ENCODE measurements at regions not wholly inside any gene's neighbourhood (a gene's known extent, or its start where the extent isn't known, plus 50 kb on each side); places are given as distances from the start of the nearest gene placed in this dataset.

- Histone ChIP-seq H3K9me2 (no peaks in the 10 kb centered on the region), H3K36me3 (replicated peaks in 1 of 2; ENCODE audit: control insufficient read depth in 1 of 2, insufficient read depth in 2 of 2, low read length in 1 of 2) (no peaks in the 10 kb centered on the region), H3K4me1 (ENCODE audit: control insufficient read depth in 1 of 2, insufficient read depth in 2 of 2, low read depth in 1 of 2, low read length in 1 of 2) (peaks cover 0 to 2% of the 10 kb centered on the region in 2 experiments; a peak in 2 of 4 replicates), H3K79me2 (ENCODE audit: insufficient read depth) (no peaks in the 10 kb centered on the region), H3K27ac (ENCODE audit: low read depth in 2 of 2, low read length in 1 of 2) (no peak overlapping the region), H2AFZ (ENCODE audit: low read depth) (no peak overlapping the region), H4K20me1 (ENCODE audit: insufficient read depth) (no peaks in the 10 kb centered on the region), H3K27me3 (ENCODE audit: insufficient read depth) (no peaks in the 10 kb centered on the region), H3K4me2 (no peak overlapping the region), H3K9ac (no peak overlapping the region), H3K9me3 (no peaks in the 10 kb centered on the region), H3F3A (replicated peaks; ENCODE audit: insufficient read depth) (no peaks in the 10 kb centered on the region), H3K4me3 (ENCODE audit: low read depth in 2 of 2, low read length in 1 of 2) (no peak overlapping the region)
- ChIA-PET CTCF (interaction anchor here (2.1 kb wide), 1 partner anchor 15 kb away, joined by 8 read pairs; no protein-coding TSS in a partner anchor), POLR2A (interaction anchor here (0.8 kb wide), 1 partner anchor 58 kb away, joined by 3 read pairs; no protein-coding TSS in a partner anchor)
- no peak for TF ChIP-seq MEF2A (IDR thresholded peaks at IDR 0.05; ENCODE audit: borderline replicate concordance, low read depth)
- TF ChIP-seq ZBTB33 (IDR thresholded peaks at IDR 0.05; ENCODE audit: borderline replicate concordance, low read depth): no peak
- TF ChIP-seq TAF1 (IDR thresholded peaks at IDR 0.05; ENCODE audit: borderline replicate concordance, low read depth, low read length): no peak
- no peak for TF ChIP-seq EZH2phosphoT487 (IDR thresholded peaks at IDR 0.05; ENCODE audit: borderline replicate concordance, low read depth)
- no peak for TF ChIP-seq RFX5 (IDR thresholded peaks at IDR 0.05; ENCODE audit: low read length)
- TF ChIP-seq USF2 (IDR thresholded peaks at IDR 0.05; ENCODE audit: borderline replicate concordance, low read depth, low read length): no peak
- no peak for TF ChIP-seq TEAD4 (IDR thresholded peaks at IDR 0.05; ENCODE audit: borderline replicate concordance, insufficient read depth)
- no peak for TF ChIP-seq FOXM1 (IDR thresholded peaks at IDR 0.05; ENCODE audit: low read depth)
- no peak for TF ChIP-seq JUND (IDR thresholded peaks at IDR 0.05)
- no peak for TF ChIP-seq GABPA (IDR thresholded peaks at IDR 0.05; ENCODE audit: low read depth)
- TF ChIP-seq RXRA (IDR thresholded peaks at IDR 0.05; ENCODE audit: borderline replicate concordance, low read depth): no peak
- TF ChIP-seq SIN3A (IDR thresholded peaks at IDR 0.05; ENCODE audit: borderline replicate concordance, low read depth, low read length): no peak
- TF ChIP-seq SMC3 (IDR thresholded peaks at IDR 0.05; ENCODE audit: low read depth, low read length): no peak
- TF ChIP-seq EP300 (IDR thresholded peaks at IDR 0.05; ENCODE audit: borderline replicate concordance in 1 of 2, low read depth in 1 of 2, low read length in 1 of 2): no peak
- no peak for DNase-seq
Observed at GRCh38 chr2:129381789-129382188, 597.7 kb upstream of the RAB6C start.

DNA sequence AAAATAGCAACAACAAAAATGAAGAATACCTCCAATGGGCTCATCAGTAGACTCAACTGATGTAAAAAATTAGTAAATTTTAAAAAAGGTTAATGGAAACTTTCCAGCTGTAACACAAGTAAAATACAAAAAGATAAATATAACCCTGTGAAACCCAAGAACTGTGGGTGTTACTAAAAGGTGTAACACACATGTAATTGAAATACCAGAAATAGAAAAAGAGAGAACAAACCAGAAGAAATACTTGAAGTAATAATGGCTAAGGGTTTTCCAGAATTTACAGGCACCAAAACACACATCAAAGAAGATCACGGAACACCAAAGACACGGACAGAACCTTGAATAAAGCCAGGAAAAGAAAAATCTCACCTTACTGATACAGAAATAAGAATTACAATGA lies 590.6 kb upstream of the RAB6C start:
- Histone ChIP-seq H3K9me3 (no peaks in the 10 kb centered on the region), H3F3A (replicated peaks; ENCODE audit: insufficient read depth) (no peaks in the 10 kb centered on the region), H3K79me2 (ENCODE audit: insufficient read depth) (no peaks in the 10 kb centered on the region), H3K27ac (ENCODE audit: low read depth in 2 of 2, low read length in 1 of 2) (no peak overlapping the region), H2AFZ (ENCODE audit: low read depth) (no peak overlapping the region), H3K4me2 (no peak overlapping the region), H3K9me2 (no peaks in the 10 kb centered on the region), H3K9ac (no peak overlapping the region), H4K20me1 (ENCODE audit: insufficient read depth) (no peaks in the 10 kb centered on the region), H3K36me3 (replicated peaks in 1 of 2; ENCODE audit: control insufficient read depth in 1 of 2, insufficient read depth in 2 of 2, low read length in 1 of 2) (no peaks in the 10 kb centered on the region), H3K4me3 (ENCODE audit: low read depth in 2 of 2, low read length in 1 of 2) (no peak overlapping the region), H3K27me3 (ENCODE audit: insufficient read depth) (no peaks in the 10 kb centered on the region), H3K4me1 (ENCODE audit: control insufficient read depth in 1 of 2, insufficient read depth in 2 of 2, low read depth in 1 of 2, low read length in 1 of 2) (no peaks in the 10 kb centered on the region)
- WGBS (ENCODE audit: low lambda C conversion rate): 15% methylated on average over 2 of the region's 2 CpGs
- DNase-seq: no peak
- ChIA-PET CTCF (interaction anchor here (0.8 kb wide), 1 partner anchor 652 kb away, joined by 3 read pairs; no protein-coding TSS in a partner anchor), POLR2A (no interaction called here)
- TF ChIP-seq TEAD4 (IDR thresholded peaks at IDR 0.05; ENCODE audit: borderline replicate concordance, insufficient read depth) (no peak), TCF12 (IDR thresholded peaks at IDR 0.05) (no peak), GATA2 (CRISPR knock-in tag; IDR thresholded peaks at IDR 0.05) (no peak), POLR2AphosphoS5 (IDR thresholded peaks at IDR 0.05; ENCODE audit: low read depth, low read length) (no peak), USF2 (IDR thresholded peaks at IDR 0.05; ENCODE audit: borderline replicate concordance, low read depth, low read length) (no peak), EP300 (IDR thresholded peaks at IDR 0.05; ENCODE audit: borderline replicate concordance in 1 of 2, low read depth in 1 of 2, low read length in 1 of 2) (no peak), RFX5 (IDR thresholded peaks at IDR 0.05; ENCODE audit: low read length) (no peak), SIN3A (IDR thresholded peaks at IDR 0.05; ENCODE audit: borderline replicate concordance, low read depth, low read length) (no peak), ZBTB33 (IDR thresholded peaks at IDR 0.05; ENCODE audit: borderline replicate concordance, low read depth) (no peak), MEF2A (IDR thresholded peaks at IDR 0.05; ENCODE audit: borderline replicate concordance, low read depth) (no peak), JUND (IDR thresholded peaks at IDR 0.05) (no peak), RAD21 (IDR thresholded peaks at IDR 0.05; ENCODE audit: low read length) (no peak)
- TF ChIP-seq, protein P1, sequence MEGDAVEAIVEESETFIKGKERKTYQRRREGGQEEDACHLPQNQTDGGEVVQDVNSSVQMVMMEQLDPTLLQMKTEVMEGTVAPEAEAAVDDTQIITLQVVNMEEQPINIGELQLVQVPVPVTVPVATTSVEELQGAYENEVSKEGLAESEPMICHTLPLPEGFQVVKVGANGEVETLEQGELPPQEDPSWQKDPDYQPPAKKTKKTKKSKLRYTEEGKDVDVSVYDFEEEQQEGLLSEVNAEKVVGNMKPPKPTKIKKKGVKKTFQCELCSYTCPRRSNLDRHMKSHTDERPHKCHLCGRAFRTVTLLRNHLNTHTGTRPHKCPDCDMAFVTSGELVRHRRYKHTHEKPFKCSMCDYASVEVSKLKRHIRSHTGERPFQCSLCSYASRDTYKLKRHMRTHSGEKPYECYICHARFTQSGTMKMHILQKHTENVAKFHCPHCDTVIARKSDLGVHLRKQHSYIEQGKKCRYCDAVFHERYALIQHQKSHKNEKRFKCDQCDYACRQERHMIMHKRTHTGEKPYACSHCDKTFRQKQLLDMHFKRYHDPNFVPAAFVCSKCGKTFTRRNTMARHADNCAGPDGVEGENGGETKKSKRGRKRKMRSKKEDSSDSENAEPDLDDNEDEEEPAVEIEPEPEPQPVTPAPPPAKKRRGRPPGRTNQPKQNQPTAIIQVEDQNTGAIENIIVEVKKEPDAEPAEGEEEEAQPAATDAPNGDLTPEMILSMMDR (IDR thresholded peaks at IDR 0.05): no peak

Data from SK-N-SH (cell line).